GM19452 (cell line): ENCODE measurements at regions not wholly inside any gene's neighbourhood (a gene's known extent, or its start where the extent isn't known, plus 50 kb on each side); places are given as distances from the start of the nearest gene placed in this dataset.
"Not testable (repeated sequence)": the region's sequence is repeated elsewhere in the genome, so short reads cannot be mapped to it uniquely, and the experiment has no call there.

Source experiments
- ATAC-seq: cut with Tn5 transposase; IDR thresholded peaks from one replicate; pipeline ENCODE4 v1.9.1; 2021; ENCODE audit not compliant: unreplicated experiment

DNA sequence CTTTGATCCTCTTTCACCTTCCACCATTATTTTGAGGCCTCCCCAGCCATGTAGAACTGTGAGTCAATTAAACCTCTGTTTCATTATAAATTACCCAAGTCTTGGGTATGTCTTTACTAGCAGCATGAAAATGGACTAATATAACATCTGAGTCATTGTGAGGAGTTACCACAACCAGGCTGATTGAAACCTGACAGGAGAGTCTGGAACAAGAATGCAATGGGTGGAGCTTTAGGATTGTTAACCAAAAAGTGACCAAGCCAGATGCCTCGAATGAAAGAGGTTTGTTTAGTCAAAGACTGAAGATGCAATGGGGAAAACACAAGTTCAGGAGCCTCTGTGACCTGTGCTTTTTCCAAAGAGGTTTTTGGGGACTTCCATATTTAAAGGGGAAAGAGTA is 659.0 kb downstream of the SLITRK6 start:
- ATAC-seq = no peak

DNA sequence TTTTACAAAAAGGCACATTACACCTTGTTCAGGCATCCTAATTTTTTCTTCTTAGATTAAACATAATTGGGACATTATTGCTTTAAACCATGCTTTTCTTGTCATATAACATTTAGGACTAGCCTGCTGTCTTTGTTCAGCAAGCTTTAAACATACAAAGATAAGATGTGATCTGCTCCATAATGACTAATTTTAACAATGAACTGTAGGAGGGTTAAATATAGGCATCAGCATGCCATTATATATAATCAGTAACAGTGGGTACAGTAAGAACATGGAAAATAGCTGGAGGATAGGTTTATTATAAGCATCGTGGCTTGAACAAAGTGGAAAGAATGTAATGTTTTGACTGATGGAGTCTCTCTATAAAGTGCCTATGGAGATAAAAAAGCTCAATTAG is 661.7 kb downstream of the SLITRK6 start:
- no peak for ATAC-seq

DNA sequence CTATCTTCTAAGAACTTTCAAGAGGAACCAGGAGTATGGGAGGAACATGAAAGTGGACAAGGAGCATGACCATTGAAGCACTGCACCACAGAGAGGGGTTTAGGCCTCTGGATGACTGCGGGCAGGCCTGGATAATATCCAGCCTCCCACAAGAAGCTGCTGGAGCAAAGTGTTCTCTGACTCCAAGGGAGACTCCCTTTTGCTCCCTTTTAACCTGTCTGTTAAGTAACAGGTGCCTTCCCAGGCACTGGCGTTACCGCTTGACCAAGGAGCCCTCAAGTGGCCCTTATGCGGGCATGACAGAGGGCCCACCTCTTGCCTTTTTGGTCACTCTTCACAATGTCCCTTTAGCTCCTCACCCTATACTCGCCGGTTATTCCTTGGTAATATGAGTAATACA is 666.2 kb downstream of the SLITRK6 start:
- ATAC-seq = no peak

DNA sequence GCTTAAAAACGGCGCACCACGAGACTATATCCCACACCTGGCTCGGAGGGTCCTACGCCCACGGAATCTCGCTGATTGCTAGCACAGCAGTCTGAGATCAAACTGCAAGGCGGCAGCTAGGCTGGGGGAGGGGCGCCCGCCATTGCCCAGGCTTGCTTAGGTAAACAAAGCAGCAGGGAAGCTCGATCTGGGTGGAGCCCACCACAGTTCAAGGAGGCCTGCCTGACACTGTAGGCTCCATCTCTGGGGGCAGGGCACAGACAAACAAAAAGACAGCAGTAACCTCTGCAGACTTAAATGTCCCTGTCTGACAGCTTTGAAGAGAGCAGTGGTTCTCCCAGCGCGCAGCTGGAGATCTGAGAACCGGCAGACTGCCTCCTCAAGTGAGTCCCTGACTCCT is 675.7 kb downstream of the SLITRK6 start:
- not testable (repeated sequence) for ATAC-seq

DNA sequence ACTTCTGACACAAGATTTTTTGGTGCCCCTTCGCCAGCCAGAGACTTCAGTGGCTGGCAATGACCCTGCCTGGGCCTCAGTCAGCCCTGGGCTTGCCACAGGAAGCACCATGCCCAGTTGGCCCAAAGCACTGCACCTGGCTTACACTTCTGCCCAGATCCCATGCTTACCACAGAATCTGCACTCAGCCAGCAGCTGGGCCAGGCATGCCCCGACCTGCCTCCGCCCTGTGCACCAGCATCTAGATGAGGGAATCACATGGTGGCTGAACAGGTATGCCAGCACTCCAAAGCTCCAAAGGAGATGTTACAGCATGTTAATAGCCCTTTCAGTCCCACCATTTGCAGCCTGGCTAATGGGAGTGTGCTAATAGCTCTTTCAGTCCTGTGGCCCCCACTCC is 690.9 kb downstream of the SLITRK6 start:
- ATAC-seq = no peak

DNA sequence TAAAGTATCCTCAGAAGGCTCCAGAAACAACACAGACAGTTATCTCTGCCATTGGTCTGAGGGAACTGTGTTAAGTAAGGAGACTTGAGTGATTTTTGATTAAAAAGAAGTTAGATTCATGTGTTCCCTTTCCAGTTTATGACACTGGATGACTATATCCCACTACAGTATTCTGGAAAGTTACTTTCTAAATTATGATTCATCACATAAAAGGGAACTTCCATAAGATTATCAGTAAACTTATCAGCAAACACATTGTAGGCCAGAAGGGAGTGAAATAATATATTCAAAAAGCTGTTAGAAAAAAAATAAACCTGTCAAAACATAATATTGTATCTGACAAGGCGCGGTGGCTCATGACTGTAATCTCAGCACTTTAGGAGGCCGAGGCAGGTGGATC is 700.0 kb downstream of the SLITRK6 start:
- ATAC-seq = no peak

DNA sequence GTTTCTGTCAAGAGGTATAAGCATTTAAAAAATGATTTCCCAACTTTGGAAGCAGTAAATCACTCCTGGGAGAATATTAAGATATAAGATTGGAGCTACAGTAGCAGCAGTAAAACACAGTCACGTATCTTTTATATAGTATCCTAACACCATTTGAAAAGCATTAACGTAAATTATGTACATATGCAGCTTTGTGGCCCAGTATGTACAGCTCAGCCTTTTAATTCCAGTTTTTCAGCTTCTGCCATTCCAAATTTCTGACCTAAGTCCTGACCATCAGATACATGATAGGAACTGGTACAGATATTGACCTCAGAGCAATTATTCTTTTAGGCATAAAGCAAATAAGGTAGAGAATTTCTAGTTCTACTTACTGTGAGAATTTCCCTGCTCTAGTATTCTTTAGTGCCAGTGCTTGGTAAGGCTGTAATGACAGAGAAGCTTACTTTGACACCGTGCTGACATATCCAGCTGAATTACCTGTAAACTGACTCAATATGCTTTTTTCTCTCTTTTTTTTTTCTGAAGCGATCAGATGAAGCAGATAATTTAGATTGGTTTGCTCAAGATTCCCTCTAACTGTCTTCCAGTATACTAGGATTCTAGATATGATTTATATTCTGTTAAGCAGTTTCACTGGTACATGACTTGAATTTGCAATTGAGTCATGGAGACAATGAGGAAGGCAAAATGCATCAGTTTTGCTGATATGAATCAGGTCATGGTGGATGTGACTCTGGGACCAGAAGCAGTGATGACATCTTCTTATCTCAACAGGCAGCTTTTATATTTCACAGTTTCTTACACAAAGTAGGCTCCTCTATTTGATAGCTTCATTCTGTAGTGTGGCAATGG is 703.6 kb downstream of the SLITRK6 start:
- ATAC-seq = no peak

DNA sequence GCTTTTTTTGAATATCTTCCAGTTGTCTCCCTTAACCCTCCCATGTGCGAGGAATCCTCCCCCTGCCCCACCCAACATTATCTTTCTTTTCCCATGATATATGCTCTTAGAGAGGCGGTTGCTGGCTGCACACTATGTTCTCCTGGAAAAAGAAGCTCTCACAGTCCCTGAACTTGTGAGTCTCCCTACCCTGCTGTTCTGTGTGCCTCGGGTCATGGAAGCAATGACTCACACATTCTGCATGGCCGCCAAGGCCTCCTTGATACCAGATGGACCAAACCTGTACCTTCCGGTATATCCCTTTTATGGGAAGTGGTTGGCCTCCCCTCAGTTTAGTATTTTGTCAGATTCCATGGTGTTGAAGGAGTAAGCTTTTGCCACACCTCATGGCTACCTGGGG is 705.4 kb downstream of the SLITRK6 start:
- no peak for ATAC-seq

DNA sequence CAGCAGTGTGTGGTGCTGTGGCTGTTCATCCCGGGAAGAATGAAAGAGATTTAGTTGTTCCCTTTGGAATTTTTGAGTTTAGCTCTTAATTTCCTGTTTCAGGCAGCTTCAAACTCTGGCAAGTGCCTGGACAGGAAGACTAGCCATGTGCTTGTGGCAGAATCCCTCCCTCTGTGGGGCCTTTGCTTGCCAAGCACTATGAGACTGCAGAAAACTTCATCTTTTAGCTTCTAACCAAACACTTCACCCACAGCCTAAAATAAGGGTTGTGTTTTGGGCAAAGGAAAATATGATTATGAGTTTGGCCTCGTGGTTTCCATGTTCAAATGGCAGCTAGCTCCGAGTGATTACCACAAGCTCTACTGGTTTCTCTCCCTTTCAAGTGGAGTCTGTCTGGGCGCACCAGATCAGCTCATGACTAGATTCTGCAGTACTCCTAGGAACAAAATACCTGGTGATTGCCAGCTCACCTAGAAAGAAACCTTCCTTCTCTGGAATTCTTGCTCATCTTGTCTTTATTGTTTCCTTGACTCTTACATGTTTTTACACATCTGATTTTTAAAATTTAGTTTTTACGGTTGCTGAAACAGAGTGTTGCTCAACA is 707.5 kb downstream of the SLITRK6 start:
- ATAC-seq = no peak

DNA sequence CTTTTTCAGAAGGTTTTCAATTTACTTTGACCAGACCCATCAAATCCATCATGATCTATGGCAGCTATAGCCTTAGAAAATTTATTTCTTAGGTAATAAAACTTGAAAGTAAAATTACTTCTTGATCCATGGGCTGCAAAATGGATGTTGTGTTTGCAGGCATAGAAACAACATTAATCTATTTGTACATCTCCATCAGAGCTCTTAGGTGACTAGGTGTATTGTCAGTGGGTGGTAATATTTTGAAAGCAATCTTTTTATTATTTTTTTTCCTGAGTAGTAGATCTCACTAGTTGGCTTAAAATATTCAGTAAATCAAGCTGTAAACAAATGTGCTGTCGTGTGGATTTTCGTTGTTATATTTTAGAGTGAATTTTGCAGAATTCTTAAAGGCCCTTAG is 710.0 kb downstream of the SLITRK6 start:
- ATAC-seq = no peak

DNA sequence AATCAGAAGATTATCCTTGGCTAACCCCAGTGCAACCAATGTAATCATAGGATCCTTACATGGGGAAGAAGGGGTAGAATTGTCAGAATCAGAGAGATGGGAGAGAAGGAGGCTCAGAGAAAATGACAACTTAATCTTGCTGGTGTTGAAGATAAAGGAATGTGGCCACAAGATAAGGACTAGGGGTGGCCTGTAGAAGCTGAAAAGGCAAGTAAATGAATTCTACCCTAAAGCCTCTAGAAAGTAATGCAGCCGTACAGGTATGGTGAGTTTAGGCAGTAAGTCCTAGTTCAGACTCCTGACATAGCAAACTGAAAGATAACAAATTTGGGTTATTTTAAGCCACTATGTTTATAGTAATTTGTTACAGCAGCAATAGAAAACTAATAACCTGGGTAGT is 718.5 kb downstream of the SLITRK6 start:
- no peak for ATAC-seq

DNA sequence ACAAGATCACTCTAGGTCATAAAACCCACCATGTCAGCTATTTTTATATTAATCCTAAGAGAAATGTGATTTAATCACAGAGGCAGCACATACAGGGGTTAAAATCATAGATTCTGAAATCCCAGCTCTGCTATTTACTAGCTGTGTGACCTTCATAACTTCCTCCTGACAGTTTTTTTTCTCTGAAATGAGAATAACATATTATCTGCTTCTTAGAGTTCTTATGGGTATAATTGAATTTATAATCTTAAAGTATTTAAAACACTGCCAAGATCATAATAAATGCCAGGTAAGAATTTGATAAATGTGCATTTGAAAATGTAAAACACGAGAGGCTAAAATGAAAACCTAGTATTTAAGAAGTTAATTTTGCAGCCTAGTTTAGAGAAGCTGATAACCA is 722.9 kb downstream of the SLITRK6 start:
- no peak for ATAC-seq

DNA sequence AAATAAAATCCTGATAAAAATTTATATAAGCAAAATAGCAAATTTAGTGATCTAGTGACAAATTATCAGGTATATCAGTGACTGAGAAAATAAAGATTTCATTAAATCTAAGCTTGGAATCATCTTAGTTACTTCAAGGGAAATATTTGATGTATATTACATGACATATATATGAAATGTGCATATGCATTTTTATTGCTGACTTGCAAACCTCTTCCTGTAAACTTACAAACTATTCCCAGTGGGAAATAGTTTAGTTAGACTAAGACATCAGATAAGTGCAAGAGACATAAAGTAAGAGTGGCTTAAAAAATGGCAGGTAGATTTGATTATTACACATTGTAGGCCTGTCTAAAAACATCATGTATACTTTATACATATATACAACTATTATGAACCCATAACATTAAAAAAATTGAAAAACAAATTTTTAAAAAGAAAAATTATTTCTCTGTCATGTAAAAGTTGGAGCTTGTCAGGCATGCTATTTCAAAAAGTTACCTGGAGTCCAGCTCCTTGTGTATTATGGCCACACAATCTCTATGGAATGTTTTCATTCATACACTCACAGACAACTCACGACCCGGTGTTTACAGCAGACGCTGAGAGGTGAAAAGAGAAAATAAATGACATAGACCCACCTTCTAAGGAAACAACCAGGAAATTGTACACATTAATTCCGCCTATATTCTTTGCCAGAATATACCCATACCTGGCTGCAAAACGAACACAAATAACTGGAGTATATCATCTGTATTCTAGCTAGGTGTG is 724.5 kb downstream of the SLITRK6 start:
- no peak for ATAC-seq

DNA sequence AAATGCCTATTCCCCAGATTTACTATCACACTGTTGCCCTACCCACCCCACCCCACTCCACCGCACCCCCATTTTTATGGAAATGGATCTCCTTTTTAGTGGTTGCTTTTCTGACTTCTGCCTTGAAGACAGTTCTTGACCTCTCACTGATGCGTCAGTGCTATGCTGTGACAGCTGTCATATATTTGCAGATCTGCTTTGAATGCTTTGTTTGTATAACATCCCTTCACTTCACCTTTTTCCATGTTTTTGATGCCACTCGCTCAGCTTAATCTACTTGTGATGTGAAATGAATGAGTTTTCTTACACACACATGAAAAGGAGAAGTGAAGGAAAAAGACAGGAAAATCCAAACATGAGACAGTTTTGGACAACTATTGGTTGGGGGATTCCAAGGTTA is 731.0 kb downstream of the SLITRK6 start:
- no peak for ATAC-seq

DNA sequence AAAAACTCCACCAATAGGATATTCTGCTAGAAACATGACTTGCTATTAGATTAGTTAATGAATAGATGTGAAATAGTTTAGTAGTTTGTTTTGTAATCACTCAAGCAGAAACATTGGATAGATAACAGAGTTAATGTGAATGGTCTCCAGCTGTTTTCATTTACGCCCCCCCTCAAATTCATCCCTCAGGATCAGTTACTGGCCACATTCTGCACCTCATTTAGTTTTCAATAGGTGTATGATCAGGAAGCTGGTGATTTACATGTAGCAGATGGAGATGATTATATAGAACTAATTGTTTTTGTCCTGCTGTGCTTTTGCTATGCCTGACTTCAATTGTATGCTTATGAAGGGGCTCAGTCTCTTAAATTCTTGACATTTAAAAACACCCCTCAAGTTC is 759.0 kb downstream of the SLITRK6 start:
- ATAC-seq = no peak

DNA sequence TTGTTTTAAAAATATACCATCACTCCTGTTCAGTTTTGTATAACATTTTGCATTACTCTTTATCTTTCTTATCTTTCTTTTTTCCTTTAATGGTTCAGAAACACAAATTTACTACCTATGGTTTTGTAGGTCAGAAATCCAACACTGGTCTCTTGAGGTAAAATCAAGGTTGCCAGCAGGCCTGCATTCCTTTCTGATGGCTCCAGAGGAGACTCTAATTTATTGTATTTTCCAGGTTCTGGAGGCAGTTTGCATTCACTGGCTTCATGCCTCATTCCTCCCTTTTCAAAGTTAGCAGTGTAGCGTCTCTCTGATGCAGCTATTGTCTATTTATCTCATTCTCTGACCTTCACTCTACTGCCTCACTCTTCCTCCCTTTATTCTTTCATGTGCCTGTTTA is 767.4 kb downstream of the SLITRK6 start:
- ATAC-seq = no peak

DNA sequence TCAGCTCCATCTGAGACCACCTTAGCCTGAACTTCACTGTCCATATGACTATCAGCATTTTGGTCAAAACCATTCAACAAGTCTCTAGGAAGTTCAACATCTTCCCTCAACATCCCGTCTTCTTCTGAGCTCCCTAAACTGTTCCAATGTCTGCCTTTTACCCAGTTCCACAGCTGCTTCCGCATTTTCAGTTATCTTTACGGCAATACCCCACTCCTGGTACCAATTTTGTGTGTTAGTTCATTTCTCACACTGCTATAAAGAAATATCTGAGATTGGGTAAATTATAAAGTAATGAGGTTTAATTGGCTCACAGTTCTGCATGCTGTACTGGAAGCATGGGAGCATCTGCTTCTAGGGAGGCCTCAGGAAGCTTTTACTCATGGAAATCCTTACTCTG is 771.2 kb downstream of the SLITRK6 start:
- ATAC-seq = no peak

DNA sequence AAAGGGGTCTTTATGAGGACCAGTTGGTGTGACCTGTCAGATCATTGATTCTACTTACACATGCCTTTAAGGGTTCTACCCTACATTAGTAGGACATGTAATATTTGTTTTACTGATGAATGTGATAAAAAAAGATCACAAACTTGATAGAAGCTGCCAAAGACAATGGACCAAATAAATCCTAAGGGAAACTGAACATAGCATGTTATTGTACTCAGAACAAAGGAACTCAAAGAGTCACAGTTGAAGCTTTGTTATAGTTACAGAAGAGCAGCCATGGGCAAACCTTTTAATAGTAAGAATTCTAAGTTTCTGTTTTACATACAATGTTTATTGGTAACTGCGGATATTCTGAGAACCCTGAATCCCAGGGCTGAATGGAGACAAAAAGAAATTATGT is 780.1 kb downstream of the SLITRK6 start:
- ATAC-seq = no peak

DNA sequence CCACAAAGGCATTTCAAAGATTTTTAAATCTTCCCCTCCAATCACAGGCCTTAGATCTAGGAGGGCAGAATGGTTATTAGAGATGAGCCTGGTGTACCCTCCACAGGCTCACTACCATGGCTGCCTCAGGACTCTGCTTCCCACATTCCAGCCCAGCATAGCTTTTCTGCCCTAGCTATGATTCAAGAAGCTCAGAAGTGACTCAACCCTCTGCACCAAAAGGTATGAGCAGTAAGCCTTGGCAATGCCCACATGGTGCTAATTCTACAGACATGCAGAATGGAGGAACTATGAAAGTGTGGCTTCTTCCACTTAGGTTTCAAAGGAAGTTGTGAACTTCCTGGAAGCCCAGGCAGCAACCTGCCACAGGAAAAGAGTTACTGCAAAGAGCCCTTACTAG is 786.2 kb downstream of the SLITRK6 start:
- no peak for ATAC-seq

DNA sequence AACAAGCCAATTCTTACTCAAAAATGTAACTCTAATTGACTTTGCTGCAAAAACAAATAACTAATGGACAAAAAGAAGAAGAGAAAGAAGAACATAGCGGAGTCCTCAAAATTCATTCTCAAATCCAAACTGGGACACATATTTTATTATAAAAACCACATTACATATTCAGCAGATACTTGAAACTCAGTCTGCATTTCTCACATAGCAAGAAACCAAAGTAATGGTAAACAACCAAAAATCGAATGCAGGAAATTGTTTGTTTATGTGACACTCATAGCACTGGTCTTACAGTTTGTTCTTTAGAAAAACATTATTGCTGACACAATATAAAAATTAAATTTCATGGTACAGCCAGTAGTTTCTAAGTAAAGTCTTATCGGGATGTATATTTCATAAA is 789.8 kb downstream of the SLITRK6 start:
- ATAC-seq = no peak

DNA sequence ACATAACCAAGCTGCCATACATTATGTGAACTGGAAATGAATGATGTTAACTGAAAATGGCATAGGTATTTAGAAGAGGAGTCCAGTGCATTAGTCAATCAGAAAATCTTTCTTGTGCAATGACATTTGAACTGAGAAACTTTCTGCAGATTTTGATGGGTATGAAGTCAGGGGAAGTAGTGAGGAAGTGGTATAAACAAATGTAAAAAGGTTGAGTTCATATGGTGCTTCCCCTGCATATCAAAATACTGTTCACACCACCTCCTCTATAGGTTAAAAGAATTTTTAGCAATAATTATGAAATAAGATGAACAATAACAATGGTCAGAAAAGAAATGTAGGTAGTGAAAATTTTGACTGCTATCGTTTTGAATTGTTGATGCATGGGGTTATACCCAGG is 800.0 kb downstream of the SLITRK6 start:
- no peak for ATAC-seq

DNA sequence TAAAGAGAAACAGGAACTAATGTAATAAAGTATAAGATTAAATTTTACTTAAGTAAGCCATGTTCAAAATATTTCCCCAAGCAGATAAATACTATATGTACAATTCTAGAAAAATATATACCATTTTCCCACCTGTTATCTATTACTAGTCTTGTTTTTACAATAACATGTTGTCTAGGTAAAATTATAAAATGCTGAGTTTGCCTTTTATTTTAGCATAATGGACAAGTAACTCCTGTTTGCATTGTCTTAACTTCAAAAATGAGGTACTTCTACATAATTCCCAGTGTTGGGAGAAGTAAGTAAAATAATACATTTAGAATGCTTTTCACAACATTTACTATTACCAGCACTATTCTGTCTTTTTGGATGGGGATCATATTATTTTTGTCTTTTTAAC is 800.5 kb downstream of the SLITRK6 start:
- no peak for ATAC-seq
